ENCODE measurements at regions not wholly inside any gene's neighbourhood (a gene's known extent, or its start where the extent isn't known, plus 50 kb on each side); places are given as distances from the start of the nearest gene placed in this dataset.

GRCh38 chr1:222073307-222073995 lies 331.6 kb upstream of the DUSP10 start:
- no peaks in the 10 kb centered on the region for H3K27me3 Mint-ChIP-seq (ENCODE audit: low read depth)
- Histone ChIP-seq H2BK15ac (ENCODE audit: low read depth, low read length) (no peak overlapping the region), H2BK5ac (ENCODE audit: insufficient read length, low read length) (no peak overlapping the region), H4K91ac (ENCODE audit: insufficient read length, low read depth, low read length) (no peak overlapping the region), H4K20me1 (ENCODE audit: control insufficient read depth, insufficient read depth, insufficient read length) (no peaks in the 10 kb centered on the region), H3K27ac (ENCODE audit: insufficient read length, low read depth, low read length) (no peak overlapping the region), H2BK12ac (ENCODE audit: insufficient read length, low read depth, low read length) (no peak overlapping the region), H3K56ac (ENCODE audit: insufficient read length, low read depth, low read length) (no peak overlapping the region), H3K9ac (ENCODE audit: extremely low read depth, insufficient read length, low read length) (no peak overlapping the region), H3K23ac (ENCODE audit: insufficient read length, low read depth, low read length) (no peak overlapping the region), H2BK20ac (ENCODE audit: low read depth, low read length, poor library complexity, severe bottlenecking) (no peak overlapping the region), H2AFZ (ENCODE audit: low read length) (no peak overlapping the region), H3K4me2 (ENCODE audit: insufficient read depth, insufficient read length, low read length) (no peak overlapping the region), H2BK120ac (ENCODE audit: low read depth, low read length, poor library complexity, severe bottlenecking) (no peak overlapping the region), H3K4ac (ENCODE audit: low read depth, low read length) (no peak overlapping the region), H3K23me2 (ENCODE audit: insufficient read length, low read depth, low read length, poor library complexity, severe bottlenecking) (no peaks in the 10 kb centered on the region), H4K5ac (ENCODE audit: insufficient read length, low read depth, low read length) (no peak overlapping the region), H3K4me1 (ENCODE audit: insufficient read depth, low read length) (peaks cover 13% of the 10 kb centered on the region; the same call in 1 of the 2 replicates), H3K79me2 (ENCODE audit: insufficient read depth, low read length) (no peaks in the 10 kb centered on the region), H3K9me3 (ENCODE audit: control insufficient read depth, low read depth, low read length) (no peaks in the 10 kb centered on the region), H3K79me1 (ENCODE audit: insufficient read depth, low read depth, low read length, poor library complexity, severe bottlenecking) (no peaks in the 10 kb centered on the region), H4K8ac (replicated peaks; ENCODE audit: insufficient read length, low read depth, low read length) (no peak overlapping the region), H3K18ac (ENCODE audit: insufficient read length, low read depth, low read length) (no peak overlapping the region), H3K27me3 (ENCODE audit: insufficient read depth, low read length) (no peaks in the 10 kb centered on the region), H3T11ph (ENCODE audit: low read length) (no peak overlapping the region), H2AK5ac (ENCODE audit: insufficient read length, low read length) (no peak overlapping the region), H3K14ac (ENCODE audit: insufficient read depth, low read length) (no peak overlapping the region)
- H3K4me1 Mint-ChIP-seq, result peaks cover 6 to 8% of the 10 kb centered on the region in 2 experiments
- DNase-seq, result no peak
- TF ChIP-seq CTCF (conservative IDR thresholded peaks at IDR 0.05), result no peak
- H3K27ac Mint-ChIP-seq, result no peak overlapping the region
- WGBS (ENCODE audit: extremely low coverage, insufficient read length, low lambda C conversion rate), result no CpG with 5 or more reads among the region's 2 CpGs
- H3K4me3 Mint-ChIP-seq, result no peak overlapping the region
- H3K36me3 Mint-ChIP-seq (ENCODE audit: insufficient read depth in 1 of 3, low read depth in 3 of 3), result no peaks in the 10 kb centered on the region
- no peaks in the 10 kb centered on the region for H3K9me3 Mint-ChIP-seq
